GM19468 (cell line): ENCODE measurements at regions not wholly inside any gene's neighbourhood (a gene's known extent, or its start where the extent isn't known, plus 50 kb on each side); places are given as distances from the start of the nearest gene placed in this dataset.

Experiments used
- ATAC-seq: cut with Tn5 transposase; IDR thresholded peaks from one replicate; pipeline ENCODE4 v1.9.1; 2021; ENCODE audit warnings: mild to moderate bottlenecking, moderate library complexity, moderate number of reproducible peaks; ENCODE audit not compliant: unreplicated experiment; ENCODE audit errors: extremely low read depth

GRCh38 chr14:101184572-101184971 is 281.1 kb upstream of the RTL1 start:
- no peak for ATAC-seq

GRCh38 chr14:101185073-101185835 is 281.7 kb upstream of the RTL1 start:
- no peak for ATAC-seq

GRCh38 chr14:101185946-101186345 is 282.4 kb upstream of the RTL1 start:
- ATAC-seq: no peak

GRCh38 chr14:101186544-101186943 is 283.0 kb upstream of the RTL1 start:
- ATAC-seq: no peak

- ATAC-seq: no peak
Measured at GRCh38 chr14:101186992-101187815, 283.7 kb upstream of the RTL1 start.

- ATAC-seq: no peak
Measured at GRCh38 chr14:101187816-101188570, 284.5 kb upstream of the RTL1 start.

GRCh38 chr14:101188571-101188915 is 285.0 kb upstream of the RTL1 start:
- no peak for ATAC-seq

- ATAC-seq: no peak
Measured at GRCh38 chr14:101189266-101189665, 285.7 kb upstream of the RTL1 start.

GRCh38 chr14:101189962-101190560 is 286.5 kb upstream of the RTL1 start:
- no peak for ATAC-seq

GRCh38 chr14:101191101-101191720 is 287.7 kb upstream of the RTL1 start:
- ATAC-seq: no peak

GRCh38 chr14:101191721-101192660 is 288.5 kb upstream of the RTL1 start:
- ATAC-seq: no peak

GRCh38 chr14:101192661-101193000 is 289.1 kb upstream of the RTL1 start:
- no peak for ATAC-seq

- no peak for ATAC-seq
Measured at GRCh38 chr14:101193106-101193844, 289.8 kb upstream of the RTL1 start.

GRCh38 chr14:101193845-101194372 is 290.4 kb upstream of the RTL1 start:
- no peak for ATAC-seq

GRCh38 chr14:101194373-101195308 is 291.1 kb upstream of the RTL1 start:
- ATAC-seq: no peak

GRCh38 chr14:101195309-101195901 is 291.9 kb upstream of the RTL1 start:
- ATAC-seq: no peak
